IMR-90 (cell line): ENCODE measurements at regions not wholly inside any gene's neighbourhood (a gene's known extent, or its start where the extent isn't known, plus 50 kb on each side); places are given as distances from the start of the nearest gene placed in this dataset.

Experiments
- MAZ ChIP-seq: IDR thresholded peaks from 2 replicates; pipeline ENCODE4 v1.6.1; 2012; ENCODE audit warnings: low read depth, mild to moderate bottlenecking, low read length, improper control_type of control experiment, moderate library complexity, borderline replicate concordance
- SMC3 ChIP-seq: fragments of 150-350 bp; IDR thresholded peaks from 2 replicates; pipeline ENCODE4 v1.6.1; 2016; ENCODE audit warnings: low read depth, mild to moderate bottlenecking, antibody characterized with exemption, low read length, moderate library complexity
- USF2 ChIP-seq: fragments of 150-350 bp; IDR thresholded peaks from 2 replicates; pipeline ENCODE4 v1.6.1; 2017; ENCODE audit warnings: mild to moderate bottlenecking, antibody characterized with exemption, low read length, low read depth
- TF ChIP-seq, protein P1 (sequence below): conservative IDR thresholded peaks from 2 replicates; pipeline ENCODE4 v1.5.1; 2012; ENCODE audit warnings: mild to moderate bottlenecking, low read depth, low read length, improper control_type of control experiment
- TF ChIP-seq, protein P2 (sequence below): fragments of 150-350 bp; IDR thresholded peaks from 2 replicates; pipeline ENCODE4 v1.6.1; 2016; ENCODE audit warnings: low read depth, mild to moderate bottlenecking, low read length, moderate library complexity, borderline replicate concordance

DNA sequence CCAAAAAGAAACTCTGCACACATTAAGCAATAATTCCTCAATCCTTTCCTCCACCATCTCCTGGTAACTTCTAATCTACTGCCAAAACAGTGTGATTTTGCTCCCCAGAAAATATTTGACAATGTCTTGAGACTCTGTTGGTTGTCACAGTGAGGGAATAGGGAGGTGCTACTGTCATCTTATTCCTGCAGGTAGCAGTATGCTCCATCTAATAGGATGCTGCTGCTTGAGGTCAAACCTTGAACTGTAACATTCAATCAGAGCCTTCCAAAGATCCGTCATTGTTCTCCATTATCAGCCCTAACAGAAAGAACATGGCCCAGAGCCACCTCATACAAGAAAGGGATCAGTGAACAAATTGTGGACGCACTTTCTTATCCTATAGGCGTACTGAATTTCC lies 514.7 kb upstream of the GRIN3A start:
- TF ChIP-seq USF2 (no peak), SMC3 (no peak), MAZ (no peak)
- TF ChIP-seq, protein P1, sequence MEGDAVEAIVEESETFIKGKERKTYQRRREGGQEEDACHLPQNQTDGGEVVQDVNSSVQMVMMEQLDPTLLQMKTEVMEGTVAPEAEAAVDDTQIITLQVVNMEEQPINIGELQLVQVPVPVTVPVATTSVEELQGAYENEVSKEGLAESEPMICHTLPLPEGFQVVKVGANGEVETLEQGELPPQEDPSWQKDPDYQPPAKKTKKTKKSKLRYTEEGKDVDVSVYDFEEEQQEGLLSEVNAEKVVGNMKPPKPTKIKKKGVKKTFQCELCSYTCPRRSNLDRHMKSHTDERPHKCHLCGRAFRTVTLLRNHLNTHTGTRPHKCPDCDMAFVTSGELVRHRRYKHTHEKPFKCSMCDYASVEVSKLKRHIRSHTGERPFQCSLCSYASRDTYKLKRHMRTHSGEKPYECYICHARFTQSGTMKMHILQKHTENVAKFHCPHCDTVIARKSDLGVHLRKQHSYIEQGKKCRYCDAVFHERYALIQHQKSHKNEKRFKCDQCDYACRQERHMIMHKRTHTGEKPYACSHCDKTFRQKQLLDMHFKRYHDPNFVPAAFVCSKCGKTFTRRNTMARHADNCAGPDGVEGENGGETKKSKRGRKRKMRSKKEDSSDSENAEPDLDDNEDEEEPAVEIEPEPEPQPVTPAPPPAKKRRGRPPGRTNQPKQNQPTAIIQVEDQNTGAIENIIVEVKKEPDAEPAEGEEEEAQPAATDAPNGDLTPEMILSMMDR: no peak
- TF ChIP-seq, protein P2, sequence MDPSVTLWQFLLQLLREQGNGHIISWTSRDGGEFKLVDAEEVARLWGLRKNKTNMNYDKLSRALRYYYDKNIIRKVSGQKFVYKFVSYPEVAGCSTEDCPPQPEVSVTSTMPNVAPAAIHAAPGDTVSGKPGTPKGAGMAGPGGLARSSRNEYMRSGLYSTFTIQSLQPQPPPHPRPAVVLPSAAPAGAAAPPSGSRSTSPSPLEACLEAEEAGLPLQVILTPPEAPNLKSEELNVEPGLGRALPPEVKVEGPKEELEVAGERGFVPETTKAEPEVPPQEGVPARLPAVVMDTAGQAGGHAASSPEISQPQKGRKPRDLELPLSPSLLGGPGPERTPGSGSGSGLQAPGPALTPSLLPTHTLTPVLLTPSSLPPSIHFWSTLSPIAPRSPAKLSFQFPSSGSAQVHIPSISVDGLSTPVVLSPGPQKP: no peak
